ENCODE measurements at regions not wholly inside any gene's neighbourhood (a gene's known extent, or its start where the extent isn't known, plus 50 kb on each side); places are given as distances from the start of the nearest gene placed in this dataset.

- Histone ChIP-seq H3K4me1 (ENCODE audit: insufficient read depth, low read length) (no peaks in the 10 kb centered on the region), H3K4me3 (ENCODE audit: low read length) (no peak overlapping the region), H3K9me3 (ENCODE audit: low read length) (no peaks in the 10 kb centered on the region), H3K27ac (ENCODE audit: low read depth, low read length) (no peak overlapping the region), H3K27me3 (ENCODE audit: insufficient read depth, low read length, poor library complexity, severe bottlenecking) (no peaks in the 10 kb centered on the region), H3K36me3 (ENCODE audit: insufficient read depth, low read length) (no peaks in the 10 kb centered on the region)
- H3K27me3 Mint-ChIP-seq = peaks cover 0 to 7% of the 10 kb centered on the region in 2 donors
- no peaks in the 10 kb centered on the region for H3K36me3 Mint-ChIP-seq
- POLR2A ChIA-PET = no interaction called here
- no peaks in the 10 kb centered on the region for H3K4me1 Mint-ChIP-seq
- H3K4me3 Mint-ChIP-seq = no peak overlapping the region
- CTCF ChIA-PET = no interaction called here
- DNase-seq = no peak
- H3K9me3 Mint-ChIP-seq = no peaks in the 10 kb centered on the region
- H3K27ac Mint-ChIP-seq = no peak overlapping the region
These were observed 140.1 kb upstream of the LINGO1 start for GRCh38 chr15:77772641-77773402.

- Histone ChIP-seq H3K9me3 (ENCODE audit: low read length) (no peaks in the 10 kb centered on the region), H3K4me3 (ENCODE audit: low read length) (no peak overlapping the region), H3K4me1 (ENCODE audit: insufficient read depth, low read length) (no peaks in the 10 kb centered on the region), H3K36me3 (ENCODE audit: insufficient read depth, low read length) (no peaks in the 10 kb centered on the region), H3K27me3 (ENCODE audit: insufficient read depth, low read length, poor library complexity, severe bottlenecking) (no peaks in the 10 kb centered on the region), H3K27ac (ENCODE audit: low read depth, low read length) (no peak overlapping the region)
- no peak for DNase-seq
- H3K27ac Mint-ChIP-seq = no peak overlapping the region
- H3K4me1 Mint-ChIP-seq = no peaks in the 10 kb centered on the region
- H3K4me3 Mint-ChIP-seq = no peak overlapping the region
- POLR2A ChIA-PET = no interaction called here
- no peaks in the 10 kb centered on the region for H3K9me3 Mint-ChIP-seq
- H3K36me3 Mint-ChIP-seq = no peaks in the 10 kb centered on the region
- peaks cover 7 to 9% of the 10 kb centered on the region in 2 donors for H3K27me3 Mint-ChIP-seq
- CTCF ChIA-PET = no interaction called here
These were observed 138.9 kb upstream of the LINGO1 start for GRCh38 chr15:77771616-77772015.

GRCh38 chr15:77769700-77770099 is 137.0 kb upstream of the LINGO1 start:
- no peaks in the 10 kb centered on the region for H3K9me3 Mint-ChIP-seq
- Histone ChIP-seq H3K9me3 (ENCODE audit: low read length) (no peaks in the 10 kb centered on the region), H3K4me1 (ENCODE audit: insufficient read depth, low read length) (no peaks in the 10 kb centered on the region), H3K4me3 (ENCODE audit: low read length) (no peak overlapping the region), H3K36me3 (ENCODE audit: insufficient read depth, low read length) (no peaks in the 10 kb centered on the region), H3K27me3 (ENCODE audit: insufficient read depth, low read length, poor library complexity, severe bottlenecking) (no peaks in the 10 kb centered on the region), H3K27ac (ENCODE audit: low read depth, low read length) (no peak overlapping the region)
- no peak overlapping the region for H3K27ac Mint-ChIP-seq
- ChIA-PET CTCF (no interaction called here), POLR2A (no interaction called here)
- no peaks in the 10 kb centered on the region for H3K4me1 Mint-ChIP-seq
- no peak for DNase-seq
- no peak overlapping the region for H3K4me3 Mint-ChIP-seq
- peaks cover 11 to 13% of the 10 kb centered on the region in 2 donors for H3K27me3 Mint-ChIP-seq
- no peaks in the 10 kb centered on the region for H3K36me3 Mint-ChIP-seq

- DNase-seq = no peak
- H3K36me3 ChIP-seq (ENCODE audit: insufficient read depth, low read length) = no peaks in the 10 kb centered on the region
- no peaks in the 10 kb centered on the region for H3K36me3 Mint-ChIP-seq
- H3K27me3 ChIP-seq (ENCODE audit: insufficient read depth, low read length, poor library complexity, severe bottlenecking) = no peaks in the 10 kb centered on the region
- no peak overlapping the region for H3K4me3 Mint-ChIP-seq
- H3K4me3 ChIP-seq (ENCODE audit: low read length) = no peak overlapping the region
- H3K27me3 Mint-ChIP-seq = peaks cover 11 to 21% of the 10 kb centered on the region in 2 donors
- H3K27ac ChIP-seq (ENCODE audit: low read depth, low read length) = no peak overlapping the region
- ChIA-PET POLR2A (no interaction called here), CTCF (no interaction called here)
- H3K9me3 ChIP-seq (ENCODE audit: low read length) = no peaks in the 10 kb centered on the region
- H3K4me1 ChIP-seq (ENCODE audit: insufficient read depth, low read length) = no peaks in the 10 kb centered on the region
- no peaks in the 10 kb centered on the region for H3K4me1 Mint-ChIP-seq
- no peak overlapping the region for H3K27ac Mint-ChIP-seq
- no peaks in the 10 kb centered on the region for H3K9me3 Mint-ChIP-seq
These were observed 135.9 kb upstream of the LINGO1 start for GRCh38 chr15:77768521-77769078.

- Histone ChIP-seq H3K36me3 (ENCODE audit: insufficient read depth, low read length) (no peaks in the 10 kb centered on the region), H3K27ac (ENCODE audit: low read depth, low read length) (no peak overlapping the region), H3K27me3 (ENCODE audit: insufficient read depth, low read length, poor library complexity, severe bottlenecking) (no peaks in the 10 kb centered on the region), H3K9me3 (ENCODE audit: low read length) (no peaks in the 10 kb centered on the region), H3K4me3 (ENCODE audit: low read length) (no peak overlapping the region), H3K4me1 (ENCODE audit: insufficient read depth, low read length) (no peaks in the 10 kb centered on the region)
- Mint-ChIP-seq H3K4me1 (no peaks in the 10 kb centered on the region), H3K4me3 (no peak overlapping the region), H3K36me3 (no peaks in the 10 kb centered on the region), H3K27me3 (peaks cover 11 to 21% of the 10 kb centered on the region in 2 donors), H3K9me3 (no peaks in the 10 kb centered on the region), H3K27ac (no peak overlapping the region)
- ChIA-PET CTCF (no interaction called here), POLR2A (no interaction called here)
- DNase-seq = no peak
These were observed 135.4 kb upstream of the LINGO1 start for GRCh38 chr15:77768107-77768506.

- CTCF ChIA-PET = no interaction called here
- Mint-ChIP-seq H3K27ac (no peak overlapping the region), H3K36me3 (no peaks in the 10 kb centered on the region), H3K27me3 (peaks cover 11 to 27% of the 10 kb centered on the region in 2 donors), H3K4me1 (no peaks in the 10 kb centered on the region), H3K4me3 (no peak overlapping the region), H3K9me3 (no peaks in the 10 kb centered on the region)
- Histone ChIP-seq H3K4me1 (ENCODE audit: insufficient read depth, low read length) (no peaks in the 10 kb centered on the region), H3K9me3 (ENCODE audit: low read length) (no peaks in the 10 kb centered on the region), H3K27ac (ENCODE audit: low read depth, low read length) (no peak overlapping the region), H3K4me3 (ENCODE audit: low read length) (no peak overlapping the region), H3K36me3 (ENCODE audit: insufficient read depth, low read length) (no peaks in the 10 kb centered on the region), H3K27me3 (ENCODE audit: insufficient read depth, low read length, poor library complexity, severe bottlenecking) (no peaks in the 10 kb centered on the region)
- POLR2A ChIA-PET = no interaction called here
- no peak for DNase-seq
These were observed 131.4 kb upstream of the LINGO1 start for GRCh38 chr15:77764095-77764494.

GRCh38 chr15:77762747-77763355 is 130.1 kb upstream of the LINGO1 start:
- H3K36me3 ChIP-seq (ENCODE audit: insufficient read depth, low read length) = no peaks in the 10 kb centered on the region
- H3K4me3 ChIP-seq (ENCODE audit: low read length) = no peak overlapping the region
- H3K36me3 Mint-ChIP-seq = no peaks in the 10 kb centered on the region
- CTCF ChIA-PET = no interaction called here
- H3K4me1 ChIP-seq (ENCODE audit: insufficient read depth, low read length) = no peaks in the 10 kb centered on the region
- no peak overlapping the region for H3K4me3 Mint-ChIP-seq
- no peak overlapping the region for H3K27ac Mint-ChIP-seq
- no peaks in the 10 kb centered on the region for H3K27me3 ChIP-seq (ENCODE audit: insufficient read depth, low read length, poor library complexity, severe bottlenecking)
- POLR2A ChIA-PET = no interaction called here
- peaks cover 8 to 27% of the 10 kb centered on the region in 2 donors for H3K27me3 Mint-ChIP-seq
- no peak for DNase-seq
- no peak overlapping the region for H3K27ac ChIP-seq (ENCODE audit: low read depth, low read length)
- H3K4me1 Mint-ChIP-seq = no peaks in the 10 kb centered on the region
- H3K9me3 ChIP-seq (ENCODE audit: low read length) = no peaks in the 10 kb centered on the region
- H3K9me3 Mint-ChIP-seq = no peaks in the 10 kb centered on the region

GRCh38 chr15:77759896-77760592 is 127.3 kb upstream of the LINGO1 start:
- H3K27ac Mint-ChIP-seq = no peak overlapping the region
- no peak overlapping the region for H3K27ac ChIP-seq (ENCODE audit: low read depth, low read length)
- no peaks in the 10 kb centered on the region for H3K36me3 Mint-ChIP-seq
- DNase-seq = no peak
- no peaks in the 10 kb centered on the region for H3K27me3 ChIP-seq (ENCODE audit: insufficient read depth, low read length, poor library complexity, severe bottlenecking)
- no peaks in the 10 kb centered on the region for H3K4me1 ChIP-seq (ENCODE audit: insufficient read depth, low read length)
- no peaks in the 10 kb centered on the region for H3K36me3 ChIP-seq (ENCODE audit: insufficient read depth, low read length)
- no peak overlapping the region for H3K4me3 ChIP-seq (ENCODE audit: low read length)
- H3K9me3 Mint-ChIP-seq = no peaks in the 10 kb centered on the region
- POLR2A ChIA-PET = no interaction called here
- H3K4me1 Mint-ChIP-seq = no peaks in the 10 kb centered on the region
- no peak overlapping the region for H3K4me3 Mint-ChIP-seq
- H3K27me3 Mint-ChIP-seq = peaks cover 8 to 21% of the 10 kb centered on the region in 2 donors
- H3K9me3 ChIP-seq (ENCODE audit: low read length) = no peaks in the 10 kb centered on the region
- CTCF ChIA-PET = no interaction called here

Data from CD8-positive, alpha-beta memory T cell (primary cell).